Fibroblast of skin of left biceps (primary cell): ENCODE measurements at regions not wholly inside any gene's neighbourhood (a gene's known extent, or its start where the extent isn't known, plus 50 kb on each side); places are given as distances from the start of the nearest gene placed in this dataset.

ENCODE experiments used
- DNase-seq, 2 experiments: peaks; one replicate each; pipeline ENCODE4 v3.0.0-alpha.2; 2013; ENCODE audit warnings: low read depth in 2 of 2

GRCh38 chr2:234835738-234836137, 116.1 kb upstream of the SH3BP4 start:
- DNase-seq: no peak

GRCh38 chr2:234834228-234834923, 117.4 kb upstream of the SH3BP4 start:
- DNase-seq: no peak

GRCh38 chr2:234830853-234831252, 121.0 kb upstream of the SH3BP4 start:
- DNase-seq: no peak

DNA sequence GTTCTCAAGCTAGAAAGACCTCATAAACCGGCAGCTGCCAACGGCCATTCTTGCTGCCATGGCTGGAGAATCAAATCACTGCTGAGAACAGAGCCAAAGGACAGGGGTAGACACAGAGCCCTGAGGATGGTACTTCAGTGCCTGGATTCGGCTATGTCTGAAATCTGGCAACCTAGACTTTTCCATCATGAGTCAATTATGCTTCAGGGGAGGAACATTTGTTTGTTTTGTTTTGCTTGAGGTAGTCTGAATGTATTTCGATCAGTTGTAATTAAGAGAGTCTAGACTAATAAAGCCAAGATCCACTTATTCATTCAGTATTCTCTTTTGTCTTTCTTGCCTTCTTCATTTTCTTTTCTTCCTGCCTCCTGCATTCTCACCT, 122.8 kb upstream of the SH3BP4 start:
- DNase-seq: no peak

GRCh38 chr2:234828382-234829073, 123.3 kb upstream of the SH3BP4 start:
- DNase-seq: no peak

DNA sequence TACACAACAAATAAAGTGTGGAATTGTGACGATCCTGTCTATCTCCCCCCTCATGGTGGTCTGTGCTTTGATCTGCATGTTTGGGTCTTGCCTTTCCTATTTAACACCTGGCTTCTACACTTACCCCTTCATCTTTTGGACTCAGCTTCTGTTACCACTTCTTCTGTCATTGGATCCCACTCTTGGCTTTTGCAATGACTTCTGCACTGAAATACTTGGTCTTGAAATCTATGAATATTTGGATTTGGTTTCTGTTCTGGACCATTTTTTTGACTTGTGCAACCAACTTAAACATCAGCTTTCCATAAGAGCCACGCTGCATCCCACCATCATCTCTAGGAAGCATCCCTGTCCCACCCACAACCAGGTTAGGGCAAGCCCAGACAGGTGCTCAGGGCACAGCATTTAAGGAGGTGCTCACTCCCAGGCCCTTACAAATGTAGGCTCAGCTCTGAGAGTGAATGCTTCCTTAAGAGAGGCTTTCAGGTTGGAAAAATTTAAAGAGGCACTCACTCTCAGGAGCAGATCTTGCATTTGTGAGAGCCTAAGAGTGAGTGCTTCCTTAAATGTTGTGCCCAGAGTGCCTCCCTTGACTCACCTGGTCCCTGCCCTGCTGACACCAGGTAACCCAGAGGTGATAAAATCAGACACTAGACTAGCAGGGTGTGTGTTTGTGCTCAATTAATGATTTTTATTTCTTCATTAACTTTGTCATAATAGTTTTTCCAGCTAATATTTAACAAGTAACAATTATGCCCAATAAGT, 124.5 kb upstream of the SH3BP4 start:
- DNase-seq: no peak

DNA sequence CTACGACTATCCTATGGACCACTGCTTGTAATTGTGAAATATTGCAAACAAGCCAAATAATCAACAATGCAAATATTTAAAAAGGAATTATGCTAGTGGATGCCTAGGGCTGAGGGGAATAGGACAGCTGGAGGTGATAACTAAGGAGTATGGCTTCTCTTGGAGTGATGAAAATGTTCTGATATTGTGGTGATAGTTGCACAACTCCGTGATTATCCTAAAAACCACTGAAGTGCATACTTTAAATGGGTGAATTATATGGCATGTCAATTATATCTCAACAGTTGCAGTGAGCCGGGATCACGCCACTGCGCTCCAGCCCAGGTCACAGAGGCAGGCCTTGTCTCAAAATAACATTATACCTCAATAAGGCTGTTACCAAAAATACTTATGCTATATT, 125.1 kb upstream of the SH3BP4 start:
- peak; percentile 19 to 33 for DNase-seq

DNA sequence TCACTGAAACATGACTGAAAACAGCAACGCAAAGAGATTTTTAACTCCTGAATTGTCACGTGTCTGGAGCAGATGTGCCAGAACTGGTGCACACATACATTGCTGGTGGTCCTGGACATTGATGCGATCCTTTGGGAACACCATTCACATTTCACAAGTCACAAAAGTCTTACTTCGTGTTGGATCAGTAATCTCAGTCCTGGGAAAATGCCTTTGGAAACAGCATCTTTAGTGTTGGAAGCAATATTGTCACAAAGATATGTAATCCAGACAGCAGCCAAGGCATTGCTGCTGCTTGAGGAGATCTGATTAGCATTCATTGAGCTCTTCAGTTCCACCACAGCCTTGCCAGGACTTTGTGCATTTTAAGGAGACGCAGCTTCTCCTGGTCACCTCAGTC, 126.2 kb upstream of the SH3BP4 start:
- no peak for DNase-seq

- DNase-seq: peak; percentile 95
Measured at GRCh38 chr2:234823877-234824376, 127.9 kb upstream of the SH3BP4 start.

- no peak for DNase-seq
Measured at GRCh38 chr2:234823196-234823876, 128.5 kb upstream of the SH3BP4 start.

GRCh38 chr2:234821946-234822475, 129.8 kb upstream of the SH3BP4 start:
- peak in 1 of 2 experiments; percentile 19 for DNase-seq

DNA sequence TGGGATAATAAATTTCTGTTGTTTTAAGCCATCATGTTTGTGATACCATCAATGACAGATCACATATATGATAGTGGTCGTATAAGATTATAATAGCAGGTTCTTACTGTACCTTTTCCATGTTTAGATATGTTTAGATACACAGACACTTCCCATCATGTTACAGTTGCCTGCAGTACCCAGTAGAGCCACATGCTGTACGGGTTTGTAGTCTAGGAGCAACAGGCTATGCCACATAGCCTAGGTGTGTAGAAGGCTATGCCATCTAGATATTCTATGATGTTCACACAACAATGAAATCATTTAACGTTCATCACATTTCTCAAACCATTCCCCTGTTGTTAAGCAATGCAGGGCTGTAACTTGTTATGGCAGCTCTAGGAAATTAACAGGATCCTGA, 132.9 kb upstream of the SH3BP4 start:
- DNase-seq: no peak

DNA sequence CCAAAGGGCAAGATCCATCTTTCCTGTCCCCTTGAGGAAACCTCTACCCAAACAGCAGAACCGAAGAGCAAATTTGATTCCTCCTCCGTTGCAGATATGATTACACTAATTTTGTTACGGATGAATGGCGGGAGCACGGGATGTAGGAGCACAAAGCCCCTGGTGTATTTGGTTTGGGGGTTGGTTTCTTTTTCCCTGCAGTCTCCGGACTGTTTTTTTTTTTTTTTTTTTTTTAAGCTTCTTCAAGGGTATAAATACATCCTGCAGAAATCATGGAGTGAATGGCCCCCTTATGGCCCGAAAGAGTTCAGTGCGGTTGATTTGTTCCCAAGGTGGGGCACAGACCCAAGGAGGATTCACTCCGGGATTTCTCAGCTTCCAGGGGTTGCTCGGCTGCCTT, 135.3 kb upstream of the SH3BP4 start:
- no peak for DNase-seq

DNA sequence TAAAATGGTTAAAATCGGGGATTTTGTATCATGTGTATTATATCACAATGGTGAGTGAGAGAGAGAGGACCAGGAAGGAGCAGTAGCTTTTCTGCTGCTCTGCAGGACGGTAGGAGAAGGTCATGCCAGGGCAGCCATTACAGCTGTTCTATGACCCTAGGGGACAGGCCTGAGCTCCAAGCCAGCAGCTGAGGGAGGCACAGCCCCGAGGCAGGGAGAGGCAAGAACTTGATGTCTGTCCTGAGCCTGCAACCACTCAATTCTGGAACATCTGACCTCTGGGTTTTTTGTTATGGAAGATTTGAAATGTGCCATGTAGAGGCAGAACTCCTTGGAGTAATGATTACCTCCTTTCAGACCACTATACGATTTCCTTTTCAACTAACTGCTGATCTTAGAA, 135.8 kb upstream of the SH3BP4 start:
- no peak for DNase-seq

DNA sequence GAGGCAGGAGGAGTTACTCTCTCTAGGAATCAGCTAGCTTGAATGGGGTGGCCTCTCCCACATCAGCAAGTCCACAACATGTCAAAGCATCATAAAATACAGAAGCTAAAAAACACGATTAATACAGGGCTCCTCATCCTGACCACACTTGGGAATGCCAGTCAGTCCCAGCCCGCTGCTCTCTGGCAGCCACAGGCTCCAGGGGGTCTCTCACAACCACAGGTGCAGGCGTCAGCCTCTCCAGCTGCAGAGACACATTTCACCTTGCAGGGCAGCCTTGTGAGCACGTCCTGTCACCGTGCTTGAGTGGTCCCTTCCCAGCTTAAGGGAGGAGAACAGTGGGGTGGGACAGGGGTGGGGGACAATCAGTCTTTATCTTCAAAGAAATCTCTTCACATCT, 137.4 kb upstream of the SH3BP4 start:
- DNase-seq: no peak

DNA sequence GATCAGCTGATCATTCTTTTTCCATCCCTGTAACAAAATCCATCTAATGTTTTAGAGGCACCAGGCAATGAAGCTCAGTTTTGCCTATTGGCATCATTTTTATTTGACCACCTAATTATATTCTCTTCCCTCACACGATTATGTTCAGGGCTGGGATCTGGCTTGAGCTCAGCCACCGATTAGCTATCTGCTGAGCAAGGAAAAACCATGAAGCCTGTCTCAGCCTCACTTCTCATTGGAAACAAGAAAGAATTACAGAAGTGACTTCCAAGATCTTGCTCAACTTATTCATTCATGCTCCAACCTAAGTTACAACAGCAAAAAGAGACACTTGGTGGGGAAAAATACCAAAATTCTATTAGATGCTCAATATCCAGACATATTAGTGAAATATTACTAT, 139.0 kb upstream of the SH3BP4 start:
- no peak for DNase-seq

GRCh38 chr2:234808907-234809306, 142.9 kb upstream of the SH3BP4 start:
- no peak for DNase-seq

GRCh38 chr2:234806818-234807217, 145.0 kb upstream of the SH3BP4 start:
- no peak for DNase-seq

- DNase-seq: no peak
Measured at GRCh38 chr2:234805836-234806235, 146.0 kb upstream of the SH3BP4 start.

- no peak for DNase-seq
Measured at GRCh38 chr2:234804704-234805103, 147.1 kb upstream of the SH3BP4 start.

DNA sequence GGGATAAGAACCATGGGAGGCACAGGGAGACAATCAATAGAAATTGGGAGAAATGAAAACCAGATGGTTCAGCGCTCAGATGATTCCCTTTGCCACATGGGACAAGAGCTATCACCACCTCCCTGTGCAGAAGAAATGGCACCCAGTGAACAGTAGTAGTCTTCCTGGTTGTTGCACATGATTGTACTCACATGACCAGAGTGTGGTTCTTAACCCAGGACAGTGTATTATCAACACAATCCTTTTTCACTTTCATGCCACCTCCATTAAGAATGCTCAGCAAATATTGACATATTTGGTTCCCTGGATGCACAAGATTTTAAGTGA, 149.0 kb upstream of the SH3BP4 start:
- DNase-seq: no peak
